Ovary (tissue), 3 donors: ENCODE measurements at regions not wholly inside any gene's neighbourhood (a gene's known extent, or its start where the extent isn't known, plus 50 kb on each side); places are given as distances from the start of the nearest gene placed in this dataset.

Experiments
- EP300 ChIP-seq: sonication (generic); formaldehyde crosslinking; IDR thresholded peaks from one replicate; pipeline ENCODE4 v1.6.1; 2017; ENCODE audit warnings: antibody characterized with exemption
- POLR2A ChIP-seq: fragments of 450-650 bp; IDR thresholded peaks from one replicate; pipeline ENCODE4 v1.6.1; 2017; ENCODE audit warnings: antibody characterized with exemption, mild to moderate bottlenecking, moderate library complexity
- TF ChIP-seq, protein P1 (sequence below), 3 donors: fragments of 450-650 bp in 2 of 3; fragments of 200-600 bp in 1 of 3; IDR thresholded peaks; one replicate each; pipeline versions ENCODE4 v1.5.1 to v1.8.0; 2016 to 2022; ENCODE audit warnings: antibody characterized with exemption in 3 of 3, mild to moderate bottlenecking in 1 of 3
- donor health status: DM: no; HTN: no; CAD: no.

DNA sequence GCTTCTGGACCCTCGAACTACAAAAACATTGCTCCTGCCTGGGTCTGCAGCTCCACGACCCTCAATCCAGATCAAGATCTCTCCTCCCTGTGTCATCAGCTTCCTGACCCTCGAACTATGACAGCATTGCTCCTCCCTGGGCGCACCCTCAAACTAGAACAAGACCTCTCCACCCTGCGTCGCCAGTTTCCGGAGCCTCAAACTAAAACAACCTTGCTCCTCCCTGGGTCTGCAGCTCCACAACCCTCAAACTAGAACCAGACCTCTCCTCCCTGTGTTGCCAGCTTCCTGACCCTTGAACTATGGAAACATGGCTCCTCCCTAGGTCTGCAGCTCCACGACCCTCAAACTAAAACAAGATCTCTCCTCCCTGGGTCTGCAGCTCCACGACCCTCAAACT lies 339.7 kb upstream of the SULF2 start:
- TF ChIP-seq, protein P1, sequence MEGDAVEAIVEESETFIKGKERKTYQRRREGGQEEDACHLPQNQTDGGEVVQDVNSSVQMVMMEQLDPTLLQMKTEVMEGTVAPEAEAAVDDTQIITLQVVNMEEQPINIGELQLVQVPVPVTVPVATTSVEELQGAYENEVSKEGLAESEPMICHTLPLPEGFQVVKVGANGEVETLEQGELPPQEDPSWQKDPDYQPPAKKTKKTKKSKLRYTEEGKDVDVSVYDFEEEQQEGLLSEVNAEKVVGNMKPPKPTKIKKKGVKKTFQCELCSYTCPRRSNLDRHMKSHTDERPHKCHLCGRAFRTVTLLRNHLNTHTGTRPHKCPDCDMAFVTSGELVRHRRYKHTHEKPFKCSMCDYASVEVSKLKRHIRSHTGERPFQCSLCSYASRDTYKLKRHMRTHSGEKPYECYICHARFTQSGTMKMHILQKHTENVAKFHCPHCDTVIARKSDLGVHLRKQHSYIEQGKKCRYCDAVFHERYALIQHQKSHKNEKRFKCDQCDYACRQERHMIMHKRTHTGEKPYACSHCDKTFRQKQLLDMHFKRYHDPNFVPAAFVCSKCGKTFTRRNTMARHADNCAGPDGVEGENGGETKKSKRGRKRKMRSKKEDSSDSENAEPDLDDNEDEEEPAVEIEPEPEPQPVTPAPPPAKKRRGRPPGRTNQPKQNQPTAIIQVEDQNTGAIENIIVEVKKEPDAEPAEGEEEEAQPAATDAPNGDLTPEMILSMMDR (IDR thresholded peaks at IDR 0.05) = no peak
- no peak for TF ChIP-seq POLR2A
- no peak for TF ChIP-seq EP300
